ENCODE measurements at regions not wholly inside any gene's neighbourhood (a gene's known extent, or its start where the extent isn't known, plus 50 kb on each side); places are given as distances from the start of the nearest gene placed in this dataset.
"Not testable (repeated sequence)": the region's sequence is repeated elsewhere in the genome, so short reads cannot be mapped to it uniquely, and the experiment has no call there.

GRCh38 chr10:100637785-100638184 is 102.0 kb downstream of the HIF1AN start:
- ATAC-seq: peak; percentile 99
- H3K27me3 ChIP-seq (ENCODE audit: insufficient read depth, low read length): no peaks in the 10 kb centered on the region
- H3K4me3 ChIP-seq (replicated peaks in 1 of 2; ENCODE audit: low read depth in 1 of 2, low read length in 2 of 2): no peak overlapping the region
- peak overlapping the region; percentile 24 for H2AFZ ChIP-seq (ENCODE audit: low read depth, low read length, poor library complexity, severe bottlenecking)
- no peaks in the 10 kb centered on the region for H3K9me3 ChIP-seq (ENCODE audit: control insufficient read depth in 1 of 2, insufficient read depth in 1 of 2, low read depth in 1 of 2, low read length in 2 of 2)
- intact Hi-C loops (cut with micrococcal nuclease): loop anchor here (5.0 kb wide), 1 partner anchor 105 kb away; no protein-coding TSS in a partner anchor
- no peaks in the 10 kb centered on the region for H3K36me3 ChIP-seq (ENCODE audit: control insufficient read depth in 1 of 2, insufficient read depth in 2 of 2, low read length in 2 of 2)
- no peaks in the 10 kb centered on the region for H3K79me2 ChIP-seq (ENCODE audit: insufficient read depth, low read length)
- peak; percentile 89 to 98 (median 98) for TF ChIP-seq CTCF (IDR thresholded peaks at IDR 0.05 in 2 of 3, conservative IDR thresholded peaks at IDR 0.05 in 1 of 3; ENCODE audit: borderline replicate concordance in 1 of 3, insufficient read depth in 1 of 3, low read depth in 2 of 3, low read length in 2 of 3)
- no peak for TF ChIP-seq ZNF274 (IDR thresholded peaks at IDR 0.05; ENCODE audit: low read depth, low read length)
- TF ChIP-seq RAD21 (IDR thresholded peaks at IDR 0.05; ENCODE audit: low read depth): peak; percentile 74
- no peak for TF ChIP-seq EZH2phosphoT487 (IDR thresholded peaks at IDR 0.05; ENCODE audit: borderline replicate concordance)
- TF ChIP-seq REST (IDR thresholded peaks at IDR 0.05; ENCODE audit: low read depth): no peak
- TF ChIP-seq EZH2 (IDR thresholded peaks at IDR 0.05): no peak
- no peak overlapping the region for H3K4me2 ChIP-seq (ENCODE audit: low read length)
- ChIA-PET POLR2A (interaction anchor here (1.0 kb wide), 1 partner anchor 68 kb away, joined by 3 read pairs; no protein-coding TSS in a partner anchor), CTCF (interaction anchor here (1.0 to 3.1 kb wide), 7 partner anchors 9 to 241 kb away, joined by 3 to 15 read pairs (median 7); no protein-coding TSS in a partner anchor), RAD21 (ENCODE audit: low non-redundant PET in 1 of 2, low total read pairs in 2 of 2, uncharacterized antibody in 2 of 2, unreplicated experiment in 2 of 2) (interaction anchor here in 1 of 2 experiments (1.2 kb wide), 1 partner anchor 68 kb away, joined by 3 read pairs; no protein-coding TSS in a partner anchor)
- H3K27ac ChIP-seq (ENCODE audit: low read depth, low read length): no peak overlapping the region
- peak; percentile 56 for DNase-seq (ENCODE audit: low read depth, low spot score)
- BruUV-seq (replicated peaks): no TSS peak
- no peaks in the 10 kb centered on the region for H3K9me2 ChIP-seq (ENCODE audit: insufficient read depth)
- H3K9ac ChIP-seq (ENCODE audit: low read length): no peak overlapping the region
- no peaks in the 10 kb centered on the region for H4K20me1 ChIP-seq (ENCODE audit: insufficient read depth)
- peaks cover 0 to 10% of the 10 kb centered on the region in 2 experiments; a peak in 2 of 4 replicates for H3K4me1 ChIP-seq (ENCODE audit: control insufficient read depth in 1 of 2, insufficient read depth in 2 of 2, low read length in 2 of 2)

GRCh38 chr10:100638969-100639368 is 103.2 kb downstream of the HIF1AN start:
- H3K9me2 ChIP-seq (ENCODE audit: insufficient read depth); H3K27ac ChIP-seq (ENCODE audit: low read depth, low read length); H3K9me3 ChIP-seq (ENCODE audit: control insufficient read depth in 1 of 2, insufficient read depth in 1 of 2, low read depth in 1 of 2, low read length in 2 of 2); H3K27me3 ChIP-seq (ENCODE audit: insufficient read depth, low read length); DNase-seq (ENCODE audit: low read depth, low spot score); RAD21 ChIA-PET (ENCODE audit: low non-redundant PET in 1 of 2, low total read pairs in 2 of 2, uncharacterized antibody in 2 of 2, unreplicated experiment in 2 of 2); H4K20me1 ChIP-seq (ENCODE audit: insufficient read depth); H3K4me3 ChIP-seq (replicated peaks in 1 of 2; ENCODE audit: low read depth in 1 of 2, low read length in 2 of 2); H3K79me2 ChIP-seq (ENCODE audit: insufficient read depth, low read length); H3K36me3 ChIP-seq (ENCODE audit: control insufficient read depth in 1 of 2, insufficient read depth in 2 of 2, low read length in 2 of 2); POLR2A ChIA-PET; BruUV-seq (replicated peaks); H3K9ac ChIP-seq (ENCODE audit: low read length); H2AFZ ChIP-seq (ENCODE audit: low read depth, low read length, poor library complexity, severe bottlenecking); ATAC-seq: not testable (repeated sequence)
- CTCF ChIA-PET: interaction anchor here (3.1 kb wide), 1 partner anchor 104 kb away, joined by 13 read pairs; no protein-coding TSS in a partner anchor
- Histone ChIP-seq H3K4me1 (ENCODE audit: control insufficient read depth in 1 of 2, insufficient read depth in 2 of 2, low read length in 2 of 2) (peaks cover 0 to 10% of the 10 kb centered on the region in 2 experiments; a peak in 2 of 4 replicates), H3K4me2 (ENCODE audit: low read length) (peak overlapping the region; percentile 11; the same call in 1 of the 2 replicates)
- intact Hi-C loops (cut with micrococcal nuclease): loop anchor here (5.0 kb wide), 1 partner anchor 103 kb away; no protein-coding TSS in a partner anchor

All from HCT116 (cell line).